ENCODE measurements at regions not wholly inside any gene's neighbourhood (a gene's known extent, or its start where the extent isn't known, plus 50 kb on each side); places are given as distances from the start of the nearest gene placed in this dataset.
"Not testable (repeated sequence)": the region's sequence is repeated elsewhere in the genome, so short reads cannot be mapped to it uniquely, and the experiment has no call there.

GRCh38 chr6:141445928-141446628 is 686.6 kb upstream of the GJE1 start:
- no peak for DNase-seq

- DNase-seq, result no peak
Measured at GRCh38 chr6:141443668-141444289, 688.9 kb upstream of the GJE1 start.

GRCh38 chr6:141443032-141443431 is 689.7 kb upstream of the GJE1 start:
- DNase-seq, result no peak

GRCh38 chr6:141439513-141439912 is 693.2 kb upstream of the GJE1 start:
- DNase-seq, result no peak

GRCh38 chr6:141437685-141438084 is 695.0 kb upstream of the GJE1 start:
- DNase-seq, result no peak

- DNase-seq, result no peak
Measured at GRCh38 chr6:141437011-141437410, 695.7 kb upstream of the GJE1 start.

- no peak for DNase-seq
Measured at GRCh38 chr6:141426400-141426980, 706.2 kb upstream of the GJE1 start.

GRCh38 chr6:141421378-141421777 is 711.3 kb upstream of the GJE1 start:
- no peak for DNase-seq

- no peak for DNase-seq
Measured at GRCh38 chr6:141418076-141418475, 714.6 kb upstream of the GJE1 start.

- DNase-seq, result no peak
Measured at GRCh38 chr6:141415896-141416295, 716.8 kb upstream of the GJE1 start.

- no peak for DNase-seq
Measured at GRCh38 chr6:141413196-141413595, 719.5 kb upstream of the GJE1 start.

- DNase-seq, result no peak
Measured at GRCh38 chr6:141406761-141407160, 726.0 kb upstream of the GJE1 start.

- no peak for DNase-seq
Measured at GRCh38 chr6:141403827-141404226, 728.9 kb upstream of the GJE1 start.

- no peak for DNase-seq
Measured at GRCh38 chr6:141403103-141403502, 729.6 kb upstream of the GJE1 start.

GRCh38 chr6:141402489-141402888 is 730.2 kb upstream of the GJE1 start:
- DNase-seq, result no peak

- DNase-seq, result no peak
Measured at GRCh38 chr6:141401851-141402250, 730.9 kb upstream of the GJE1 start.

GRCh38 chr6:141401168-141401567 is 731.6 kb upstream of the GJE1 start:
- no peak for DNase-seq

- DNase-seq, result no peak
Measured at GRCh38 chr6:141398949-141399348, 733.8 kb upstream of the GJE1 start.

- DNase-seq, result no peak
Measured at GRCh38 chr6:141395443-141396008, 737.2 kb upstream of the GJE1 start.

GRCh38 chr6:141394565-141395051 is 738.1 kb upstream of the GJE1 start:
- DNase-seq, result no peak

GRCh38 chr6:141394125-141394536 is 738.6 kb upstream of the GJE1 start:
- no peak for DNase-seq

- DNase-seq, result no peak
Measured at GRCh38 chr6:141393405-141394124, 739.2 kb upstream of the GJE1 start.

- DNase-seq, result not testable (repeated sequence)
Measured at GRCh38 chr6:141391135-141391534, 741.6 kb upstream of the GJE1 start.
